ENCODE measurements at regions not wholly inside any gene's neighbourhood (a gene's known extent, or its start where the extent isn't known, plus 50 kb on each side); places are given as distances from the start of the nearest gene placed in this dataset.

DNA sequence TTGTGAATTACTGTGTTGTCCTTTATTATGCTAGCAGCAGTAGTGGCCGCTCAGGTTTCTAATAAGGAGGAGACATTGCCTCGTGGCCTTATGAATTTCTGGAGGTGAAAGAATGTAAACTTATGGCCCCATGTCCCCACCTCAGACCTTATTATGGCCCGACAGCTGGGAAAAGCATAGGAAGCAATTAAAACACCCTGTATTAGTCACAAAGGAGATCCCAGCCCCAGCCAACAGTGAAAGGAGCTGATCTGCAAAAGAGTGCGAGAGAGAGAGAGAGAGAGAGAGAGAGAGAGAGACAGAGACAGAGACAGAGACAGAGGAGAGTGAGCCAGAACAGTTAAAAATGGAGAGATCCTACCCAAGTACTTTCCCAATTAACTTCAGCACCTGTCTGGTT lies 269.3 kb downstream of the DMRT2 start:
- TF ChIP-seq CTCF (IDR thresholded peaks at IDR 0.05; ENCODE audit: low read depth, low read length, missing input control): no peak
- no peak for TF ChIP-seq JUND (IDR thresholded peaks at IDR 0.05)
- TF ChIP-seq MAX (IDR thresholded peaks at IDR 0.05): no peak
- TF ChIP-seq RAD21 (IDR thresholded peaks at IDR 0.05): no peak
- TF ChIP-seq ZBTB33 (IDR thresholded peaks at IDR 0.05): no peak

Data from liver (tissue), 3 donors.